ENCODE measurements at regions not wholly inside any gene's neighbourhood (a gene's known extent, or its start where the extent isn't known, plus 50 kb on each side); places are given as distances from the start of the nearest gene placed in this dataset.

DNA sequence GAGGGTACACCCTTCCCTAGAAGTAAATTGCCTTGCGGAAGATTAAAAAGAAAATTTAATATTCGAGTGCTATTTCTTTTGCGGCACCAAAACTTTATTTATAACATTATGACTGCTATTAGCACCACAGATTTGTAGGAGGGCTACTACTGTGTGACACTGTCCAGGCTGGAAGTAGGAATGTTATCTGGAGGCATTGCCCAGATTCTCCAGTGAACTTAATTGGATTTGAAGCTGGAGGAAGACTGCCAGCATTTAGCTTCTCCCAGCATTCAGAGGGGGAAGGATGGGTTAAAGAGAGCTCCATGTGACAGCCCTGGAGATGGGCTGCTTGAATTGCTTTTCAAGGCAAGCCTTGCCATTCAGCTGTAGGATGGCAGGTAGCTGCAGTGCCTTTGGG lies 107.0 kb upstream of the RBM19 start:
- Histone ChIP-seq H3K4me2 (ENCODE audit: insufficient read depth, low read length) (no peak overlapping the region), H3K79me2 (ENCODE audit: control insufficient read depth, insufficient read depth, low read length) (no peaks in the 10 kb centered on the region), H2AFZ (ENCODE audit: low read depth, low read length) (no peak overlapping the region), H3K9ac (replicated peaks; ENCODE audit: extremely low read depth, insufficient read depth, low read length) (no peak overlapping the region), H3K9me3 (replicated peaks; ENCODE audit: control insufficient read depth, insufficient read depth, low read length) (peaks cover 4% of the 10 kb centered on the region), H3K27me3 (ENCODE audit: control insufficient read depth in 2 of 2, insufficient read depth in 2 of 2, low read length in 2 of 2) (no peaks in the 10 kb centered on the region), H3K36me3 (ENCODE audit: control insufficient read depth in 2 of 2, extremely low read depth in 1 of 2, insufficient read depth in 2 of 2, low read length in 2 of 2) (no peaks in the 10 kb centered on the region), H3K27ac (ENCODE audit: insufficient read depth, low read depth, low read length) (no peak overlapping the region), H3K9me1 (replicated peaks; ENCODE audit: control insufficient read depth, extremely low read depth, insufficient read depth, low read length) (no peaks in the 10 kb centered on the region), H3K4me3 (replicated peaks in 1 of 3; ENCODE audit: insufficient read depth in 1 of 3, low read depth in 1 of 3, low read length in 3 of 3) (no peak overlapping the region), H4K20me1 (replicated peaks; ENCODE audit: control insufficient read depth, extremely low read depth, insufficient read depth, low read length) (no peaks in the 10 kb centered on the region), H3K4me1 (ENCODE audit: control insufficient read depth, extremely low read depth, insufficient read depth, low read length) (no peaks in the 10 kb centered on the region)
- no TSS peak for BruUV-seq (replicated peaks)
- CTCF ChIA-PET, result no interaction called here
- TF ChIP-seq GATA2 (IDR thresholded peaks at IDR 0.05; ENCODE audit: insufficient read depth, insufficient read length, low read depth, low read length), result no peak
- TF ChIP-seq, protein P1, sequence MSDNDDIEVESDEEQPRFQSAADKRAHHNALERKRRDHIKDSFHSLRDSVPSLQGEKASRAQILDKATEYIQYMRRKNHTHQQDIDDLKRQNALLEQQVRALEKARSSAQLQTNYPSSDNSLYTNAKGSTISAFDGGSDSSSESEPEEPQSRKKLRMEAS (IDR thresholded peaks at IDR 0.05; ENCODE audit: insufficient read depth, insufficient read length), result no peak
- no peak for TF ChIP-seq CTCF (IDR thresholded peaks at IDR 0.05; ENCODE audit: extremely low read depth in 1 of 2, insufficient read depth in 1 of 2, low read depth in 1 of 2, low read length in 2 of 2)
- no peak for TF ChIP-seq FOS (IDR thresholded peaks at IDR 0.05; ENCODE audit: borderline replicate concordance, insufficient read depth, low read length)
- TF ChIP-seq EZH2 (IDR thresholded peaks at IDR 0.05; ENCODE audit: borderline replicate concordance, low read depth, low read length, severe bottlenecking), result no peak
- TF ChIP-seq MYC (IDR thresholded peaks at IDR 0.05; ENCODE audit: low read depth, low read length), result no peak
- no peak for TF ChIP-seq POLR2A (IDR thresholded peaks at IDR 0.05; ENCODE audit: low read depth, low read length)
- TF ChIP-seq POLR2AphosphoS5 (IDR thresholded peaks at IDR 0.05; ENCODE audit: insufficient read depth, low read depth, low read length), result no peak
- TF ChIP-seq JUN (IDR thresholded peaks at IDR 0.05; ENCODE audit: borderline replicate concordance, insufficient read depth, insufficient read length, low read depth), result no peak
- FAIRE-seq (no peak), DNase-seq (ENCODE audit: low read depth, low spot score) (no peak)
- POLR2A ChIA-PET, result no interaction called here
- dilution Hi-C loops (cut with MboI; ENCODE audit: extremely low pct_ligation_motif_present, low sequenced_read_pairs) (no loop called here), intact Hi-C loops (cut with micrococcal nuclease) (no loop called here)

Measured in endothelial cell of umbilical vein (primary cell).